Renal cortex interstitium (tissue), 11 donors: ENCODE measurements at regions not wholly inside any gene's neighbourhood (a gene's known extent, or its start where the extent isn't known, plus 50 kb on each side); places are given as distances from the start of the nearest gene placed in this dataset.
A peak's percentile ranks its signal among the peaks of the same experiment; 100 is the strongest.

ENCODE experiments used
- DNase-seq, 11 donors: peaks; one replicate each; pipeline ENCODE4 v3.0.0-alpha.2; 2013; ENCODE audit warnings: low read depth in 9 of 11, low spot score in 4 of 11; ENCODE audit errors: extremely low read depth in 1 of 11

GRCh38 chr5:39902626-39903025 lies 477.8 kb upstream of the DAB2 start:
- no peak for DNase-seq

DNA sequence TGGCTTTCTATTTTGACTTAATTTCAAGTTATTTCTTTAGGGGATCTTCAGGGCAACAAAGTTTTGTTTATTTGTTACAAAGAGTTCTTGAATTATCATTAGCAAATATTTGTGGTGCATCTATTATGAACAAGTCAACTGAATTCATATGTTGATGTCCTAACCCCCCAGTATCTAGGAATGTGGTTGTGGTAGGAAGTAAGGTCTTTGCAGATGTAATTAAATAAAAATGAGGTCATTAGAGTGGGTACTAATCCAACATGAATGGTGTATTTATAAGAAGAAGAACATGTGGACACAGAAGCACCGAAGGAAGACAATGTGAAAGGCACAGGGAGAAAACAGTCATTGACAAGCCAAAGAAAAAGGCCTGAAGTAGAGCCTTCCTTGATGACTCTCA lies 474.0 kb upstream of the DAB2 start:
- no peak for DNase-seq

DNA sequence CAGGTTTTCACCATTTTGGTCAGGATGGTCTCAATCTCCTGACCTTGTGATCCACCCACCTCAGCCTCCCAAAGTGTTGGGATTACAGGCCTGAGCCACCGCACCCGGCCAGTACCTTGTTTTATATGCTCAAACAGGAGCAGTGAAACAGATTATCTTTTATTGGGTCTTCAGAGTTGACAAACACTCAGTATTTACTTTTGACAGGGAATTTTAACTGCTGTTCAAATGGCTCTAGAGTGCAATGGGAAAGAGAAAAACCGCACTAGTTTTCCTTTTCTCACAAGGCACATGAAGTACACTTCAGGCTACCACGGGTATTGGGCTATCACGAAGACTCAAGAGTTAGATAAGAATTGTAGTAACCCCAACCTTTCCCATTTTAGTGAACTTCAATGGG lies 471.9 kb upstream of the DAB2 start:
- DNase-seq = no peak

DNA sequence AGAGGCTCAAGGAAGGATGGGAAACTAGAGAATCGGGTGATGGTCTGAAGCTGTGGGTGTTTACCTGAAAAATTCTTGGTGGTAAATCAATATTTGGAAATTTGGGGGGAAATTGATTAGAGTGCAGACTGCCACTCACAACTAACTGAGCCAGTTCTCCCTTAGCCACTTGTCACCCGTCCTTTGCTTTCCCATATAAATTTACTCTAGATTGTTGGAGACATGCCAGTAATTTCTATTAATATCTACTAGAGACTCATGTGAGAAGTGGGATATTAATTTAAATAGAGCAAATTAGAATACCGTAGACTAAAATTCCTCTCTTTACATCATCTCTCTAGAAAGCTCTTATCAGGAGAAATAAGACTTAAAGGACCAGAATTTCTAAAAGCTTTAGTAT lies 471.3 kb upstream of the DAB2 start:
- no peak for DNase-seq

DNA sequence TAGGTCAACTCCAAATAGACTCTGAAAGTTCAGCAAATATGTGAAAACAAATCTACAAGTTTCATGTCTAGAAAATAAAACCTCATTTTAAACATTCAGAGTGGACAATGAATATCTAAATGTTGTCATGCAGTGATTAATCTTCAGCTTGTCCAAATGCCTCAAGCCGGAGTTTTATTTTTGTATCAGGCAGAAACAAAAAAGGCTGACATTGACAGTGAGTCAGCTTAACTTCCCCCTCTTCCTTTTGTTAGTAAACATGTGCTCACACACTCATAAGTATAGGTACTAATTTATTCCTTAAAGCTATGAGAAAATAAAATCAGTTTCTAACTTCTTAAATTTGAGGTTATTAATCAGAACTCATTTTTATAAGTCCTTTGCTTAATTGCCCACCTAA lies 467.9 kb upstream of the DAB2 start:
- no peak for DNase-seq

- no peak for DNase-seq
Observed at GRCh38 chr5:39891376-39891775, 466.6 kb upstream of the DAB2 start.

GRCh38 chr5:39880985-39881384 lies 456.2 kb upstream of the DAB2 start:
- no peak for DNase-seq

GRCh38 chr5:39877479-39877878 lies 452.7 kb upstream of the DAB2 start:
- DNase-seq = no peak

GRCh38 chr5:39876146-39876545 lies 451.4 kb upstream of the DAB2 start:
- no peak for DNase-seq

DNA sequence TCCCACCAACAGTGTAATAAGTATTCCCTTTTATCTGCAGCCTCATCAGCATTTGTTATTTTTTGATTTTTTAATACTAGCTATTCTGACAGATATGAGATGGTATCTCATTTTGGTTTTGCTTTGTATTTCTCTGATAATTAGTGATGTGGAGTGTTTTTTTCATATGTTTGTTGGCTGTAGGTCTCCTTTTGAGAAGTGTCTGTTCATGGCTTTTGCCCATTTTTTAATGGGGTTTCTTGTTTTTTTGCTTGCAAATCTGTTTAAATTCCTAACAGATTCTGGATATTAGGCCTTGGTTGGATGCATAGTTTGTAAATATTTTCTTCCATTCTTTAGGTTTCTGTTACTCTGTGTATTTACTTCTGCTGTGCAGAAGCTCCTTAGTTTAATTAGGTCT lies 445.4 kb upstream of the DAB2 start:
- DNase-seq = no peak

DNA sequence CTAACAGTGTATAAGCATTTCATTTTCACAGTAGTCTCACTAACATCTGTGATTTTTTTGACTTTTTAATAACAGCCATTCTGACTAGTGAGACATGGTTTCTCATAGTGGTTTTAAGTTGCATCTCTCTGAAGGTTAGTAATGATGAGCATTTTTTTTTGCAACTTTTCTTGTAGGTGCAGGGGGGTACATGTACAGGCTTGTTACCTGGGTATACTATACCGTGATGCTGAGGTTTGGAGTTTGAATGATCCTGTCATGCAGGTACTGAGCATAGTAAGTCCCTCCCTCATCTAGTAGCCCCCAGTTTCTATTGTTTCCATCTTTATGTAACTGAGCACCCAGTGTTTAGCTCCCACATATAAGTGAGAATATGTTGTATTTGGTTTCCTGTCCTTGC lies 444.6 kb upstream of the DAB2 start:
- DNase-seq = no peak

- no peak for DNase-seq
Observed at GRCh38 chr5:39867923-39868322, 443.1 kb upstream of the DAB2 start.

GRCh38 chr5:39863926-39864552 lies 439.3 kb upstream of the DAB2 start:
- no peak for DNase-seq

GRCh38 chr5:39857041-39857440 lies 432.3 kb upstream of the DAB2 start:
- no peak for DNase-seq

DNA sequence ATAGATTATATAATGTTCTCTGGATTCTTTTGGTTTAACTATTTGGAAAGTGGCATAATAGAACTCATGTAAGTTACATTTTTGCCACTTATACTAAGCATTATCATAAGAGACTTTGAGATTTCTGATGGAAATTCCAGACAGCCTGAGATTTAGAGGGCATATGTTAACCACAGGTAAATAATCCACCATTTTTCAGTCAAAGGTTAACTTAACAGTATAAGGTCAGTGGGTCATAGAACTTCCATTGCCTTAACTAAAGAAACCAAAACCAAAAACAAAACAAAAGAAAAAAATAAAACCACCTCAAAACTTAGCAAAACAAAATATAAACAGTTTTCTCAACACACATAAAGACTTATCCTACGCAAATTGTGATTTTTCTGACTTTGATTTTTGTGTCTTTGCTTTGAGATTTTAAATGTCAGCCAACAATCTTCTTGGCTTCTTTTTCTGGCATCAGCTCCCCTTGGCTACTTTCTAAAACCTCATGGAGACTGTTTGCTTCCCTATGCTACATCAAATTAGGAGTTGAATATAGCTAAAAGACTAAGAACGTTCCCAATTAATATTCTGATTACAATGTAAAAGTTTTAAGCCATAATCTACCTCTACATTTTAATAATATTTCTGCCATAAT lies 430.1 kb upstream of the DAB2 start:
- DNase-seq = peak in 2 of 11 donors; percentile 2 to 4

- no peak for DNase-seq
Observed at GRCh38 chr5:39850291-39850690, 425.5 kb upstream of the DAB2 start.

GRCh38 chr5:39846144-39846543 lies 421.4 kb upstream of the DAB2 start:
- no peak for DNase-seq

GRCh38 chr5:39843767-39844166 lies 419.0 kb upstream of the DAB2 start:
- no peak for DNase-seq

- no peak for DNase-seq
Observed at GRCh38 chr5:39835371-39835770, 410.6 kb upstream of the DAB2 start.

DNA sequence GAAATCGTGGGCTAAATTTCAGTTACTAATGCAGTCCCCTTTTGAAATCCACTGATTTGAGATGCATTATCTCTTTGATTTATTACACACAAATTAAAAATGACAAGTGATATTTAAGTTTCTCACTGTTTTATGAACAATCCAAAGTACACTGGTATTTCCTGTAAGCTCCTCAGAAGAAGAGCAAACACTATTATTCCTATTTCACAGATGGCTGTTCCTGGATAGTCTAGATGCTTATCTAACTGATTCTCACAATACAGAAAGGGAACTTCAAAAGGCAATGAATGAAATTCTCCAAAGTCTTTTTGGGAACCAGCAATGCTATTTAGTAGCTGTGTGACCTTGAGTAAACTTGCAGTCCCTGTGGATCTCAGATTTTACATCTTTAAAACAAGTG lies 404.7 kb upstream of the DAB2 start:
- no peak for DNase-seq

- no peak for DNase-seq
Observed at GRCh38 chr5:39826051-39826450, 401.3 kb upstream of the DAB2 start.
